Keratinocyte (primary cell): ENCODE measurements at regions not wholly inside any gene's neighbourhood (a gene's known extent, or its start where the extent isn't known, plus 50 kb on each side); places are given as distances from the start of the nearest gene placed in this dataset.

Experiments used
- CTCF ChIP-seq, 3 experiments: IDR thresholded peaks in 1 of 3; conservative IDR thresholded peaks in 1 of 3; optimal IDR thresholded peaks in 1 of 3; 2 replicates in 2 of 3; 3 replicates in 1 of 3; pipeline versions ENCODE3 to v1.5.1; 2011; ENCODE audit warnings: low read length in 3 of 3, mild to moderate bottlenecking in 3 of 3, moderate library complexity in 2 of 3, control low read depth in 1 of 3, inconsistent platforms in 1 of 3; ENCODE audit not compliant: insufficient read depth in 2 of 3; ENCODE audit errors: extremely low read depth in 1 of 3
- EZH2 ChIP-seq: IDR thresholded peaks from one replicate; pipeline ENCODE4 v1.6.1; 2012; ENCODE audit warnings: inconsistent platforms, mild to moderate bottlenecking, low read length, moderate library complexity

- TF ChIP-seq EZH2 (no peak), CTCF (optimal IDR thresholded peaks at IDR 0.05 in 1 of 3, IDR thresholded peaks at IDR 0.05 in 1 of 3, conservative IDR thresholded peaks at IDR 0.05 in 1 of 3; ENCODE audit: extremely low read depth in 1 of 3, insufficient read depth in 2 of 3, low read length in 3 of 3) (no peak)
These were observed 115.8 kb downstream of the NHLRC3 start for GRCh38 chr13:39154041-39154440.
